GM12878 (cell line): ENCODE measurements at regions not wholly inside any gene's neighbourhood (a gene's known extent, or its start where the extent isn't known, plus 50 kb on each side); places are given as distances from the start of the nearest gene placed in this dataset.

Experiments
- ATAC-seq: fragments of 200-7000 bp; cut with Tn5 transposase; 3 replicates; pipeline ENCODE4 v1.9.1; 2020; ENCODE audit warnings: mild to moderate bottlenecking, moderate library complexity
- BruUV-seq: library from RNA; stranded (reverse); fragments of 400-500 nt; replicated peaks from 2 replicates; lab custom pipeline; 2021; lab: Mats Ljungman, UMichigan
- CTCF ChIA-PET: fragments of 300-600 bp; sonication (Branson Sonifier 250); formaldehyde crosslinking; extraction: SDS; loops from one replicate; lab custom pipeline; 2021; ENCODE audit warnings: inconsistent platforms; lab: Yijun Ruan, JAX
- POLR2A ChIA-PET: fragments of 350-600 bp; formaldehyde crosslinking; extraction: SDS; loops from one replicate; lab custom pipeline; 2021; ENCODE audit warnings: inconsistent platforms; lab: Charles Lee
- RAD21 ChIA-PET: fragments of 300-600 bp; sonication (Branson Sonifier 250); formaldehyde crosslinking; loops from one replicate; lab custom pipeline; 2023; ENCODE audit warnings: antibody characterized with exemption; ENCODE audit not compliant: unreplicated experiment; lab: Charles Lee
- SMC1A ChIA-PET: fragments of 300-600 bp; sonication (Branson Sonifier 250); formaldehyde crosslinking; loops from one replicate; lab custom pipeline; 2023; ENCODE audit not compliant: unreplicated experiment, uncharacterized antibody; lab: Charles Lee
- DNase-seq: peaks from one replicate; pipeline ENCODE4 v3.0.0-alpha.2; 2011; ENCODE audit warnings: low read depth, low spot score
- FAIRE-seq: peaks from 3 replicates; lab custom pipeline; 2011; peaks lifted over from hg19 to GRCh38; lab: Jason Lieb, UNC
- H2AFZ ChIP-seq: 2 replicates; pipeline ENCODE4 v1.6.0; 2011; ENCODE audit warnings: low read depth, low read length, control low read depth; ENCODE audit not compliant: control insufficient read depth
- H3K27ac ChIP-seq: 2 replicates; pipeline ENCODE4 v1.5.1; 2011; ENCODE audit warnings: control low read depth; ENCODE audit not compliant: control insufficient read depth, insufficient read depth
- H3K27me3 ChIP-seq, 2 experiments: replicated peaks in 1 of 2; 2 replicates each; pipeline versions ENCODE4 v1.6.0 to v1.6.1; 2011; ENCODE audit warnings: low read length in 1 of 2; ENCODE audit not compliant: control insufficient read depth in 2 of 2, insufficient read depth in 2 of 2
- H3K36me3 ChIP-seq, 2 experiments: 2 replicates each; pipeline ENCODE4 v1.5.1; 2011; ENCODE audit warnings: low read length in 1 of 2; ENCODE audit not compliant: control insufficient read depth in 2 of 2, insufficient read depth in 2 of 2
- H3K4me1 ChIP-seq: 2 replicates; pipeline ENCODE4 v1.6.1; 2011; ENCODE audit warnings: mild to moderate bottlenecking, low read length, moderate library complexity, mixed read lengths; ENCODE audit not compliant: control insufficient read depth, insufficient read depth
- H3K4me2 ChIP-seq: 2 replicates; pipeline ENCODE4 v1.6.0; 2011; ENCODE audit warnings: control low read depth; ENCODE audit not compliant: control insufficient read depth, insufficient read depth
- H3K4me3 ChIP-seq: fragments of 200-600 bp; sonication (generic); 2 replicates; pipeline ENCODE4 v1.5.1; 2016
- H3K79me2 ChIP-seq: 2 replicates; pipeline ENCODE4 v1.6.0; 2011; ENCODE audit warnings: low read length; ENCODE audit not compliant: control insufficient read depth, insufficient read depth
- H3K9ac ChIP-seq: 2 replicates; pipeline ENCODE4 v1.8.0; 2011; ENCODE audit warnings: low read length, control low read depth, mixed read lengths; ENCODE audit not compliant: control insufficient read depth, insufficient read depth
- H3K9me3 ChIP-seq: replicated peaks from 3 replicates; pipeline ENCODE4 v1.5.1; 2011; ENCODE audit warnings: mild to moderate bottlenecking, low read length; ENCODE audit not compliant: control insufficient read depth, insufficient read depth
- H4K20me1 ChIP-seq: 2 replicates; pipeline ENCODE4 v1.6.0; 2011; ENCODE audit not compliant: control insufficient read depth, insufficient read depth
- HCFC1 ChIP-seq: fragments of 150-350 bp; IDR thresholded peaks from 2 replicates; pipeline ENCODE4 v1.6.1; 2014; ENCODE audit warnings: low read length
- JUND ChIP-seq: IDR thresholded peaks from 2 replicates; pipeline ENCODE4 v1.6.1; 2012; ENCODE audit warnings: low read depth, mild to moderate bottlenecking, low read length, improper control_type of control experiment, moderate library complexity
- LARP7 ChIP-seq: fragments of 450-650 bp; IDR thresholded peaks from 2 replicates; pipeline ENCODE4 v1.6.1; 2017; ENCODE audit warnings: mild to moderate bottlenecking
- RAD51 ChIP-seq: fragments of 450-650 bp; IDR thresholded peaks from 2 replicates; pipeline ENCODE4 v1.6.1; 2016; ENCODE audit warnings: moderate library complexity, mild to moderate bottlenecking, inconsistent platforms
- STAT3 ChIP-seq: IDR thresholded peaks from 2 replicates; pipeline ENCODE4 v1.6.1; 2011; ENCODE audit warnings: low read depth, low read length, improper control_type of control experiment
- ZNF207 ChIP-seq: fragments of 450-650 bp; IDR thresholded peaks from 2 replicates; pipeline ENCODE4 v1.6.1; 2014; ENCODE audit warnings: antibody characterized with exemption, mild to moderate bottlenecking, borderline replicate concordance
- ZNF274 ChIP-seq: IDR thresholded peaks from one replicate; pipeline ENCODE4 v1.8.0; 2011; ENCODE audit not compliant: insufficient read length, insufficient read depth
- ZNF384 ChIP-seq: IDR thresholded peaks from 2 replicates; pipeline ENCODE4 v1.6.1; 2012; ENCODE audit warnings: low read depth, mild to moderate bottlenecking, low read length, improper control_type of control experiment, borderline replicate concordance
- ZSCAN29 ChIP-seq: fragments of 450-650 bp; IDR thresholded peaks from 2 replicates; pipeline ENCODE4 v1.6.1; 2017; ENCODE audit warnings: mild to moderate bottlenecking, moderate library complexity
- WGBS: methylation state at CpG from one replicate; pipeline ENCODE4 v1.1.6; 2016; ENCODE audit warnings: low lambda C conversion rate; ENCODE audit not compliant: insufficient replicate concordance, insufficient coverage; ENCODE audit errors: missing lambda C conversion rate; 5-methylcytosine and 5-hydroxymethylcytosine counted together
- in situ Hi-C: fragments of 300-500 bp; cut with MboI; formaldehyde crosslinking; loops from 9 replicates; pipeline ENCODE4 v1.14.3; 2018; ENCODE audit warnings: mixed read lengths
- intact Hi-C: fragments of 100-400 bp; cut with micrococcal nuclease; formaldehyde crosslinking; loops from one replicate; pipeline ENCODE4 v1.14.2; 2022; ENCODE audit not compliant: unreplicated experiment
- TF ChIP-seq, protein P1 (sequence below): fragments of 450-650 bp; IDR thresholded peaks from 2 replicates; pipeline ENCODE4 v1.6.1; 2016; ENCODE audit warnings: mild to moderate bottlenecking, moderate library complexity, borderline replicate concordance

DNA sequence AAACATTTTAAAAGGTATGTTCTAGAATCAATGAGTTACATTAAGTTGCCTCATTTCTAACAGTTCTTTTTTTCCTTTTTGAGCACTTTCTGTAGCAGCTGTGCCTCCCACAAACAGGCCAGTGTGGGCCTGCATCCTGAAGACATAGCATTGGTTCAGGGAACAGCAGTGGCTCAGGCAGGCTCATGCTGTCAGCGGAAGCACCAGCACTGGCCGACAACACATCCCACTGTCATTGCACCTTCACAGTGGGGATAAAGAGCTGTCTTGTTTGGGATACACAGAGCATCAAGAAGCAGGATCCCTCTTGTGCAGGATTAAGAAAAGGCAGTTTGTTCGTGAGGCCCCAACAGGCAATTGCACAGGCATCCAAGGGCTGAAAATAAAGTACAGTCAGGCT, 123.3 kb downstream of the MOBP start:
- Histone ChIP-seq H2AFZ (no peak overlapping the region), H3K36me3 (no peaks in the 10 kb centered on the region), H3K9me3 (no peaks in the 10 kb centered on the region), H3K27me3 (no peaks in the 10 kb centered on the region; a peak in 1 of 4 replicates), H3K27ac (no peak overlapping the region), H3K9ac (no peak overlapping the region), H4K20me1 (no peaks in the 10 kb centered on the region), H3K4me1 (no peaks in the 10 kb centered on the region), H3K4me3 (no peak overlapping the region), H3K79me2 (no peaks in the 10 kb centered on the region), H3K4me2 (no peak overlapping the region)
- intact Hi-C loops = no loop called here
- DNase-seq (no peak), FAIRE-seq (no peak), ATAC-seq (no peak)
- TF ChIP-seq ZNF207 (no peak), ZNF384 (no peak), RAD51 (no peak), ZSCAN29 (no peak), JUND (no peak), STAT3 (no peak), LARP7 (no peak), HCFC1 (no peak), ZNF274 (no peak)
- TF ChIP-seq, protein P1, sequence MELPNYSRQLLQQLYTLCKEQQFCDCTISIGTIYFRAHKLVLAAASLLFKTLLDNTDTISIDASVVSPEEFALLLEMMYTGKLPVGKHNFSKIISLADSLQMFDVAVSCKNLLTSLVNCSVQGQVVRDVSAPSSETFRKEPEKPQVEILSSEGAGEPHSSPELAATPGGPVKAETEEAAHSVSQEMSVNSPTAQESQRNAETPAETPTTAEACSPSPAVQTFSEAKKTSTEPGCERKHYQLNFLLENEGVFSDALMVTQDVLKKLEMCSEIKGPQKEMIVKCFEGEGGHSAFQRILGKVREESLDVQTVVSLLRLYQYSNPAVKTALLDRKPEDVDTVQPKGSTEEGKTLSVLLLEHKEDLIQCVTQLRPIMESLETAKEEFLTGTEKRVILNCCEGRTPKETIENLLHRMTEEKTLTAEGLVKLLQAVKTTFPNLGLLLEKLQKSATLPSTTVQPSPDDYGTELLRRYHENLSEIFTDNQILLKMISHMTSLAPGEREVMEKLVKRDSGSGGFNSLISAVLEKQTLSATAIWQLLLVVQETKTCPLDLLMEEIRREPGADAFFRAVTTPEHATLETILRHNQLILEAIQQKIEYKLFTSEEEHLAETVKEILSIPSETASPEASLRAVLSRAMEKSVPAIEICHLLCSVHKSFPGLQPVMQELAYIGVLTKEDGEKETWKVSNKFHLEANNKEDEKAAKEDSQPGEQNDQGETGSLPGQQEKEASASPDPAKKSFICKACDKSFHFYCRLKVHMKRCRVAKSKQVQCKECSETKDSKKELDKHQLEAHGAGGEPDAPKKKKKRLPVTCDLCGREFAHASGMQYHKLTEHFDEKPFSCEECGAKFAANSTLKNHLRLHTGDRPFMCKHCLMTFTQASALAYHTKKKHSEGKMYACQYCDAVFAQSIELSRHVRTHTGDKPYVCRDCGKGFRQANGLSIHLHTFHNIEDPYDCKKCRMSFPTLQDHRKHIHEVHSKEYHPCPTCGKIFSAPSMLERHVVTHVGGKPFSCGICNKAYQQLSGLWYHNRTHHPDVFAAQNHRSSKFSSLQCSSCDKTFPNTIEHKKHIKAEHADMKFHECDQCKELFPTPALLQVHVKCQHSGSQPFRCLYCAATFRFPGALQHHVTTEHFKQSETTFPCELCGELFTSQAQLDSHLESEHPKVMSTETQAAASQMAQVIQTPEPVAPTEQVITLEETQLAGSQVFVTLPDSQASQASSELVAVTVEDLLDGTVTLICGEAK = no peak
- CTCF ChIA-PET = no interaction called here
- in situ Hi-C loops = no loop called here
- POLR2A ChIA-PET = no interaction called here
- WGBS = 26% methylated on average over 3 of the region's 3 CpGs
- SMC1A ChIA-PET = no interaction called here
- RAD21 ChIA-PET = no interaction called here
- no TSS peak for BruUV-seq
